H1 (cell line): ENCODE measurements at regions not wholly inside any gene's neighbourhood (a gene's known extent, or its start where the extent isn't known, plus 50 kb on each side); places are given as distances from the start of the nearest gene placed in this dataset.

Experiments used
- CTCF ChIA-PET: fragments of 300-600 bp; sonication (Branson Sonifier 250); formaldehyde crosslinking; loops from one replicate; lab custom pipeline; 2021; ENCODE audit not compliant: partially characterized antibody; lab: Charles Lee
- POLR2A ChIA-PET: fragments of 300-600 bp; sonication (Branson Sonifier 250); formaldehyde crosslinking; loops from one replicate; lab custom pipeline; 2021; ENCODE audit warnings: inconsistent platforms; ENCODE audit not compliant: partially characterized antibody; lab: Charles Lee
- DNase-seq, 2 experiments: peaks; one replicate each; pipeline versions ENCODE4 v3.0.0 to v3.0.0-alpha.2; 2010 to 2022; ENCODE audit warnings: low spot score in 2 of 2, low read depth in 1 of 2, mixed read lengths in 1 of 2
- FAIRE-seq: peaks from 2 replicates; lab custom pipeline; 2011; peaks lifted over from hg19 to GRCh38; lab: Jason Lieb, UNC
- H2AFZ ChIP-seq: 2 replicates; pipeline ENCODE4 v1.8.1; 2012; ENCODE audit warnings: low read length, inconsistent platforms
- H2AK5ac ChIP-seq: 2 replicates; pipeline ENCODE4 v1.6.1; 2013; ENCODE audit warnings: low read depth, low read length
- H2BK120ac ChIP-seq: replicated peaks from 2 replicates; pipeline ENCODE3; 2013; ENCODE audit warnings: low read depth, low read length, inconsistent platforms
- H2BK12ac ChIP-seq: 2 replicates; pipeline ENCODE4 v1.6.1; 2013; ENCODE audit warnings: low read depth, low read length
- H2BK15ac ChIP-seq: 2 replicates; pipeline ENCODE4 v1.6.1; 2013; ENCODE audit warnings: low read length
- H2BK20ac ChIP-seq: 2 replicates; pipeline ENCODE4 v1.6.1; 2013; ENCODE audit warnings: low read length
- H2BK5ac ChIP-seq: 2 replicates; pipeline ENCODE4 v1.6.1; 2013; ENCODE audit warnings: low read depth, low read length
- H3K14ac ChIP-seq: 2 replicates; pipeline ENCODE4 v1.6.1; 2013; ENCODE audit warnings: inconsistent platforms; ENCODE audit not compliant: insufficient read length
- H3K18ac ChIP-seq: 2 replicates; pipeline ENCODE4 v1.6.1; 2013; ENCODE audit warnings: low read length; ENCODE audit errors: extremely low read depth
- H3K23ac ChIP-seq: 2 replicates; pipeline ENCODE4 v1.6.1; 2013; ENCODE audit warnings: inconsistent platforms; ENCODE audit not compliant: insufficient read length
- H3K23me2 ChIP-seq: 2 replicates; pipeline ENCODE4 v1.6.1; 2013; ENCODE audit warnings: low read depth, low read length
- H3K27ac ChIP-seq: 2 replicates; pipeline ENCODE4 v1.6.1; 2011; ENCODE audit warnings: low read depth, low read length, inconsistent platforms
- H3K27me3 ChIP-seq, 4 experiments: replicated peaks in 1 of 4; 1 replicate in 1 of 4; 2 replicates in 3 of 4; pipeline versions ENCODE4 v1.6.1 to v1.8.1; 2011 to 2013; ENCODE audit warnings: low read length in 3 of 4, mild to moderate bottlenecking in 3 of 4, inconsistent platforms in 2 of 4, mixed read lengths in 2 of 4, moderate library complexity in 1 of 4; ENCODE audit not compliant: control insufficient read depth in 3 of 4, insufficient read depth in 3 of 4; ENCODE audit errors: extremely low read depth in 1 of 4
- H3K36me3 ChIP-seq, 4 experiments: 2 replicates each; pipeline versions ENCODE4 v1.6.1 to v1.8.1; 2011 to 2013; ENCODE audit warnings: mild to moderate bottlenecking in 4 of 4, low read length in 3 of 4, moderate library complexity in 2 of 4, control low read depth in 1 of 4, inconsistent platforms in 1 of 4; ENCODE audit not compliant: insufficient read depth in 4 of 4, control insufficient read depth in 2 of 4
- H3K4ac ChIP-seq: replicated peaks from 2 replicates; pipeline ENCODE3; 2013; ENCODE audit warnings: low read length, low read depth, mixed read lengths, inconsistent platforms; ENCODE audit not compliant: insufficient read length
- H3K4me1 ChIP-seq, 4 experiments: replicated peaks in 1 of 4; 1 replicate in 1 of 4; 2 replicates in 3 of 4; pipeline versions ENCODE4 v1.6.1 to v1.8.1; 2011 to 2013; ENCODE audit warnings: low read length in 3 of 4, inconsistent platforms in 2 of 4, mixed read lengths in 1 of 4; ENCODE audit not compliant: insufficient read depth in 4 of 4, control insufficient read depth in 3 of 4
- H3K4me2 ChIP-seq, 2 experiments: 2 replicates each; pipeline versions ENCODE4 v1.6.1 to v1.8.1; 2011 to 2013; ENCODE audit warnings: low read depth in 2 of 2, low read length in 2 of 2, control low read depth in 1 of 2, inconsistent platforms in 1 of 2, mild to moderate bottlenecking in 1 of 2; ENCODE audit not compliant: insufficient read depth in 1 of 2
- H3K4me3 ChIP-seq, 4 experiments: fragments of 200-600, 300-600 bp in 1 of 4; sonication (generic), shearing (Covaris generic), sonication (Bioruptor Twin) in 1 of 4; 2 replicates each; pipeline versions ENCODE4 v1.5.1 to v1.8.1; 2011 to 2016; ENCODE audit warnings: low read length in 4 of 4, low read depth in 3 of 4, control low read depth in 2 of 4, inconsistent platforms in 2 of 4, mild to moderate bottlenecking in 2 of 4, mixed read lengths in 1 of 4, moderate library complexity in 1 of 4; ENCODE audit not compliant: insufficient read depth in 2 of 4; ENCODE audit errors: extremely low read depth in 1 of 4
- H3K56ac ChIP-seq: replicated peaks from 2 replicates; pipeline ENCODE3; 2013; ENCODE audit warnings: low read depth, mild to moderate bottlenecking, mixed read lengths, low read length, inconsistent platforms; ENCODE audit not compliant: insufficient read length
- H3K79me1 ChIP-seq: 2 replicates; pipeline ENCODE4 v1.6.1; 2013; ENCODE audit warnings: low read depth, low read length, control low read depth
- H3K79me2 ChIP-seq, 2 experiments: 2 replicates each; pipeline versions ENCODE4 v1.6.1 to v1.8.1; 2012 to 2013; ENCODE audit warnings: low read length in 2 of 2, mild to moderate bottlenecking in 2 of 2, inconsistent platforms in 1 of 2; ENCODE audit not compliant: insufficient read depth in 2 of 2, control insufficient read depth in 1 of 2
- H3K9ac ChIP-seq, 4 experiments: replicated peaks in 1 of 4; 1 replicate in 1 of 4; 2 replicates in 3 of 4; pipeline versions ENCODE4 v1.6.1 to v1.8.1; 2011 to 2013; ENCODE audit warnings: low read depth in 3 of 4, low read length in 3 of 4, control low read depth in 2 of 4, mild to moderate bottlenecking in 2 of 4, moderate library complexity in 2 of 4, inconsistent platforms in 1 of 4; ENCODE audit errors: extremely low read depth in 1 of 4
- H3K9me3 ChIP-seq, 2 experiments: 2 replicates each; pipeline versions ENCODE4 v1.6.1 to v1.8.1; 2012 to 2013; ENCODE audit warnings: mild to moderate bottlenecking in 2 of 2, moderate library complexity in 2 of 2, control low read depth in 1 of 2, inconsistent platforms in 1 of 2, low read depth in 1 of 2, low read length in 1 of 2, mixed read lengths in 1 of 2; ENCODE audit not compliant: insufficient read depth in 2 of 2
- H4K20me1 ChIP-seq, 2 experiments: replicated peaks in 1 of 2; 2 replicates each; pipeline versions ENCODE3 to v1.8.1; 2011 to 2013; ENCODE audit warnings: inconsistent platforms in 2 of 2, low read length in 2 of 2, mild to moderate bottlenecking in 1 of 2; ENCODE audit not compliant: insufficient read depth in 2 of 2, control insufficient read depth in 1 of 2
- H4K5ac ChIP-seq: 2 replicates; pipeline ENCODE4 v1.6.1; 2013; ENCODE audit warnings: low read length, low read depth, mixed read lengths, inconsistent platforms; ENCODE audit not compliant: insufficient read length
- H4K8ac ChIP-seq: 2 replicates; pipeline ENCODE4 v1.8.0; 2013; ENCODE audit warnings: mild to moderate bottlenecking, moderate library complexity, low read length, inconsistent platforms; ENCODE audit not compliant: insufficient read depth; ENCODE audit errors: extremely low read depth
- H4K91ac ChIP-seq: replicated peaks from 2 replicates; pipeline ENCODE3; 2013; ENCODE audit warnings: low read length, mixed read lengths, inconsistent platforms; ENCODE audit not compliant: insufficient read length
- NANOG ChIP-seq: IDR thresholded peaks from 2 replicates; pipeline ENCODE4 v1.6.1; 2011; ENCODE audit warnings: low read length, low read depth, mild to moderate bottlenecking, inconsistent platforms; ENCODE audit not compliant: insufficient read depth, poor library complexity, severe bottlenecking
- TAF7 ChIP-seq: optimal IDR thresholded peaks from 2 replicates; pipeline ENCODE3; 2011; ENCODE audit warnings: low read depth, mild to moderate bottlenecking, inconsistent platforms, low read length, moderate library complexity, borderline replicate concordance
- WGBS, 2 experiments: shearing (Covaris generic) in 1 of 2; methylation state at CpG; one replicate each; pipeline versions ENCODE4 v1.1.6 to v1.1.7; 2013 to 2015; ENCODE audit warnings: low lambda C conversion rate in 2 of 2, mixed read lengths in 2 of 2, inconsistent platforms in 1 of 2, low coverage in 1 of 2, missing lambda C conversion rate in 1 of 2; ENCODE audit not compliant: insufficient replicate concordance in 2 of 2, insufficient coverage in 1 of 2, insufficient read length in 1 of 2; ENCODE audit errors: extremely low coverage in 1 of 2, missing lambda C conversion rate in 1 of 2; 5-methylcytosine and 5-hydroxymethylcytosine counted together

- Histone ChIP-seq H3K79me2 (no peaks in the 10 kb centered on the region), H3K27ac (no peak overlapping the region), H3K56ac (no peak overlapping the region), H2AK5ac (no peak overlapping the region), H4K20me1 (no peaks in the 10 kb centered on the region), H3K4me2 (no peak overlapping the region), H3K4me3 (no peak overlapping the region), H4K8ac (no peak overlapping the region), H3K27me3 (no peaks in the 10 kb centered on the region), H3K4me1 (no peaks in the 10 kb centered on the region), H2BK15ac (no peak overlapping the region), H3K9ac (no peak overlapping the region), H2BK20ac (no peak overlapping the region), H3K4ac (no peak overlapping the region), H3K36me3 (no peaks in the 10 kb centered on the region), H4K5ac (no peak overlapping the region), H4K91ac (no peak overlapping the region), H3K23ac (no peak overlapping the region), H3K79me1 (no peaks in the 10 kb centered on the region), H3K9me3 (no peaks in the 10 kb centered on the region), H2AFZ (no peak overlapping the region), H3K14ac (no peak overlapping the region), H2BK12ac (no peak overlapping the region), H2BK120ac (no peak overlapping the region), H3K23me2 (no peaks in the 10 kb centered on the region), H2BK5ac (no peak overlapping the region), H3K18ac (no peak overlapping the region)
- no peak for DNase-seq
- POLR2A ChIA-PET = no interaction called here
- CTCF ChIA-PET = interaction anchor here (0.7 to 1.7 kb wide), 6 partner anchors 9 to 315 kb away, joined by 3 to 7 read pairs (median 4); no protein-coding TSS in a partner anchor
- WGBS, 2 experiments = 94% methylated on average over 11 of the region's 11 CpGs; no CpG with 5 or more reads in 1 of the 2 experiments
- FAIRE-seq = no peak
- no peak for TF ChIP-seq NANOG
- TF ChIP-seq TAF7 = no peak
These were observed 115.0 kb downstream of the MEX3B start for GRCh38 chr15:81930582-81931369.
